SK-N-SH treated with all-trans-retinoic acid at 6 μM for 48 hours (cell line): ENCODE measurements at regions not wholly inside any gene's neighbourhood (a gene's known extent, or its start where the extent isn't known, plus 50 kb on each side); places are given as distances from the start of the nearest gene placed in this dataset.

Experiments used
- ATAC-seq: fragments of 200-7000 bp; cut with Tn5 transposase; 3 replicates; pipeline ENCODE4 v1.9.1; 2020; ENCODE audit warnings: mild to moderate bottlenecking, moderate library complexity
- ARNTL ChIP-seq: fragments of 450-650 bp; formaldehyde crosslinking; IDR thresholded peaks from 2 replicates; pipeline ENCODE4 v1.5.0; 2020; ENCODE audit warnings: low read depth, mild to moderate bottlenecking, moderate library complexity, borderline replicate concordance
- BACH2 ChIP-seq: fragments of 250-450 bp; sonication (Bioruptor Pico); IDR thresholded peaks from 2 replicates; pipeline ENCODE4 v1.9.0; 2021; ENCODE audit warnings: mild to moderate bottlenecking, borderline replicate concordance
- CSDC2 ChIP-seq: fragments of 250-450 bp; sonication (Bioruptor Pico); IDR thresholded peaks from 2 replicates; pipeline ENCODE4 v1.5.0; 2020; ENCODE audit warnings: mild to moderate bottlenecking, moderate library complexity
- ESRRG ChIP-seq: fragments of 250-450 bp; sonication (Bioruptor Pico); IDR thresholded peaks from 2 replicates; pipeline ENCODE4 v1.6.1; 2021; ENCODE audit warnings: mild to moderate bottlenecking
- GLIS3 ChIP-seq: fragments of 250-450 bp; sonication (Bioruptor Pico); IDR thresholded peaks from 2 replicates; pipeline ENCODE4 v1.5.0; 2020; ENCODE audit warnings: mild to moderate bottlenecking, moderate library complexity
- ISL1 ChIP-seq: fragments of 250-450 bp; sonication (Bioruptor Pico); IDR thresholded peaks from 2 replicates; pipeline ENCODE4 v2.1.2; 2022; ENCODE audit warnings: mild to moderate bottlenecking, moderate library complexity
- OSR1 ChIP-seq: fragments of 250-450 bp; sonication (Bioruptor Pico); IDR thresholded peaks from 2 replicates; pipeline ENCODE4 v1.8.0; 2022; ENCODE audit warnings: moderate library complexity, mild to moderate bottlenecking, inconsistent platforms
- PATZ1 ChIP-seq: fragments of 250-450 bp; sonication (Bioruptor Pico); IDR thresholded peaks from 2 replicates; pipeline ENCODE4 v1.8.0; 2020; ENCODE audit warnings: mild to moderate bottlenecking, moderate library complexity, borderline replicate concordance
- RARB ChIP-seq: fragments of 250-450 bp; sonication (Bioruptor Pico); IDR thresholded peaks from 2 replicates; pipeline ENCODE4 v1.8.0; 2021; ENCODE audit warnings: mild to moderate bottlenecking, moderate library complexity
- SNAI2 ChIP-seq: fragments of 250-450 bp; sonication (Bioruptor Pico); IDR thresholded peaks from 2 replicates; pipeline ENCODE4 v1.5.0; 2020; ENCODE audit warnings: mild to moderate bottlenecking, moderate library complexity
- TCF4 ChIP-seq: fragments of 250-450 bp; sonication (Bioruptor Pico); IDR thresholded peaks from 2 replicates; pipeline ENCODE4 v1.8.0; 2021; ENCODE audit warnings: mild to moderate bottlenecking, moderate library complexity, borderline replicate concordance
- TSHZ2 ChIP-seq: fragments of 250-450 bp; sonication (Bioruptor Pico); IDR thresholded peaks from 2 replicates; pipeline ENCODE4 v1.5.0; 2020; ENCODE audit warnings: mild to moderate bottlenecking, moderate library complexity
- ZC3H10 ChIP-seq: fragments of 250-450 bp; sonication (Bioruptor Pico); IDR thresholded peaks from 2 replicates; pipeline ENCODE4 v1.5.1; 2021; ENCODE audit warnings: mild to moderate bottlenecking, moderate library complexity
- ZFP3 ChIP-seq: fragments of 250-450 bp; sonication (Bioruptor Pico); IDR thresholded peaks from 2 replicates; pipeline ENCODE4 v1.5.0; 2020; ENCODE audit warnings: mild to moderate bottlenecking, moderate library complexity
- ZFP30 ChIP-seq: fragments of 450-650 bp; formaldehyde crosslinking; IDR thresholded peaks from 2 replicates; pipeline ENCODE4 v1.5.0; 2022; ENCODE audit warnings: mild to moderate bottlenecking, moderate library complexity
- ZNF565 ChIP-seq: fragments of 450-650 bp; formaldehyde crosslinking; conservative IDR thresholded peaks from 2 replicates; pipeline ENCODE4 v1.5.0; 2020; ENCODE audit warnings: low read depth, mild to moderate bottlenecking, moderate library complexity
- ZNF70 ChIP-seq: fragments of 450-650 bp; formaldehyde crosslinking; IDR thresholded peaks from 2 replicates; pipeline ENCODE4 v1.5.0; 2020; ENCODE audit warnings: mild to moderate bottlenecking, moderate library complexity
- ZNF8 ChIP-seq: fragments of 450-650 bp; formaldehyde crosslinking; IDR thresholded peaks from 2 replicates; pipeline ENCODE4 v1.5.0; 2020; ENCODE audit warnings: mild to moderate bottlenecking, moderate library complexity
- TF ChIP-seq, protein P1 (sequence below): fragments of 250-450 bp; sonication (Bioruptor Pico); IDR thresholded peaks from 2 replicates; pipeline ENCODE4 v1.8.0; 2021; ENCODE audit warnings: low read depth, mild to moderate bottlenecking, moderate library complexity, borderline replicate concordance
- TF ChIP-seq, protein P2 (sequence below): fragments of 250-450 bp; sonication (Bioruptor Pico); IDR thresholded peaks from 2 replicates; pipeline ENCODE4 v1.5.1; 2021; ENCODE audit warnings: mild to moderate bottlenecking, moderate library complexity

DNA sequence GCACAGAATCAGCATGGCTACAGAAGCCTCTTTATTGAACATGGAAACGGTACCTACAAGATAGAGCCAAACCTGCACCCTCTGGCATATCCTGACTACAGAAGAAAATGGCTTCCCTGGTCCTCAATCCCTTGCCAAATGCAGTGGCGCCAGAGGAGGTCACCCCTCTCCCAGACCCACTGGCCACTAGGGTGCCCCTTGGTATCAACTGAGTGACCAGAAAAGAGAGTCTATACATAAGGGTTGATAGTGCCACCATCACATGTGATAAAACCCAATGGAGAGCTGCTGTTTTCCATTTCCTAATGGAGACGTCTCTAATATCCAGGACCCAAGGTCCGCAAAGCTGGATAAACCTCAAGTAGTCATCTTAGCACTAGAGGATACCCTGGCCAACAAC, 52.7 kb upstream of the ALK start:
- TF ChIP-seq GLIS3 (no peak), ZNF70 (CRISPR knock-in tag) (no peak), BACH2 (CRISPR knock-in tag) (no peak), CSDC2 (no peak), TCF4 (CRISPR knock-in tag) (no peak), ZFP30 (CRISPR knock-in tag) (no peak), RARB (CRISPR knock-in tag) (no peak), PATZ1 (no peak), ZNF565 (CRISPR knock-in tag) (no peak), ZNF8 (CRISPR knock-in tag) (no peak), ZC3H10 (CRISPR knock-in tag) (no peak), ZFP3 (CRISPR knock-in tag) (no peak)
- TF ChIP-seq, protein P1, sequence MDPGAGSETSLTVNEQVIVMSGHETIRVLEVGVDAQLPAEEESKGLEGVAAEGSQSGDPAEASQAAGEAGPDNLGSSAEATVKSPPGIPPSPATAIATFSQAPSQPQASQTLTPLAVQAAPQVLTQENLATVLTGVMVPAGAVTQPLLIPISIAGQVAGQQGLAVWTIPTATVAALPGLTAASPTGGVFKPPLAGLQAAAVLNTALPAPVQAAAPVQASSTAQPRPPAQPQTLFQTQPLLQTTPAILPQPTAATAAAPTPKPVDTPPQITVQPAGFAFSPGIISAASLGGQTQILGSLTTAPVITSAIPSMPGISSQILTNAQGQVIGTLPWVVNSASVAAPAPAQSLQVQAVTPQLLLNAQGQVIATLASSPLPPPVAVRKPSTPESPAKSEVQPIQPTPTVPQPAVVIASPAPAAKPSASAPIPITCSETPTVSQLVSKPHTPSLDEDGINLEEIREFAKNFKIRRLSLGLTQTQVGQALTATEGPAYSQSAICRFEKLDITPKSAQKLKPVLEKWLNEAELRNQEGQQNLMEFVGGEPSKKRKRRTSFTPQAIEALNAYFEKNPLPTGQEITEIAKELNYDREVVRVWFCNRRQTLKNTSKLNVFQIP (CRISPR knock-in tag) = no peak
- no peak for ATAC-seq

DNA sequence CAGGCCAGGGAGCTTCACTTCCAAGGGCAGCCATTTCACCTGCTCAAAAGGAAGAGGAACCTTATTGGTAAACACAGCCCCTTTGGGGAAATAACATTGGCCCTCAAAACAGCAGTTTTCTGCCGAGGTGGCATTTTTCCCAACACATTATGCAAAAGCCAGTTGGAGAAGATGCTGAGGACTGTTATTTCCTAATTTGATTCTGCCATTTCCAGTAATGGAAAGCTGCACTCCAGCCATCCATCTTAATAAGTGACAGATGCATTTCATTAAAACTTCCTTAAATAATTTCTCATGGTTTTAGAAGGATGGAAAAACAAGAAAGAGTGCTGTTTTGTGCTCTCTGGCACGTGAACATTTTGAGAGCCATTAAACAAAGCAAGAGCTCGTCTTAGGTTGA, 55.9 kb upstream of the ALK start:
- no peak for ATAC-seq
- no peak for TF ChIP-seq RARB (CRISPR knock-in tag)
- TF ChIP-seq, protein P1 (CRISPR knock-in tag) = no peak
- TF ChIP-seq ZC3H10 (CRISPR knock-in tag) = no peak
- TF ChIP-seq TCF4 (CRISPR knock-in tag) = peak; percentile 71; the same call in 1 of the 2 replicates
- TF ChIP-seq SNAI2 = peak; percentile 40; the same call in 1 of the 2 replicates
- peak; percentile 74 for TF ChIP-seq ISL1
- peak; percentile 87 for TF ChIP-seq TSHZ2 (CRISPR knock-in tag)
- TF ChIP-seq ZNF565 (CRISPR knock-in tag) = no peak; the same call in 1 of the 2 replicates
- peak; percentile 47; the same call in 1 of the 2 replicates for TF ChIP-seq ARNTL
- 0 out of 2 replicates have a peak, but pooled peaks have one; percentile 34 for TF ChIP-seq ZFP30 (CRISPR knock-in tag)
- peak; percentile 39; the same call in 1 of the 2 replicates for TF ChIP-seq ZNF70 (CRISPR knock-in tag)
- TF ChIP-seq CSDC2 = no peak
- no peak for TF ChIP-seq ESRRG (CRISPR knock-in tag)
- TF ChIP-seq, protein P2, sequence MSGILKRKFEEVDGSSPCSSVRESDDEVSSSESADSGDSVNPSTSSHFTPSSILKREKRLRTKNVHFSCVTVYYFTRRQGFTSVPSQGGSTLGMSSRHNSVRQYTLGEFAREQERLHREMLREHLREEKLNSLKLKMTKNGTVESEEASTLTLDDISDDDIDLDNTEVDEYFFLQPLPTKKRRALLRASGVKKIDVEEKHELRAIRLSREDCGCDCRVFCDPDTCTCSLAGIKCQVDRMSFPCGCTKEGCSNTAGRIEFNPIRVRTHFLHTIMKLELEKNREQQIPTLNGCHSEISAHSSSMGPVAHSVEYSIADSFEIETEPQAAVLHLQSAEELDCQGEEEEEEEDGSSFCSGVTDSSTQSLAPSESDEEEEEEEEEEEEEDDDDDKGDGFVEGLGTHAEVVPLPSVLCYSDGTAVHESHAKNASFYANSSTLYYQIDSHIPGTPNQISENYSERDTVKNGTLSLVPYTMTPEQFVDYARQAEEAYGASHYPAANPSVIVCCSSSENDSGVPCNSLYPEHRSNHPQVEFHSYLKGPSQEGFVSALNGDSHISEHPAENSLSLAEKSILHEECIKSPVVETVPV (CRISPR knock-in tag) = no peak

GRCh38 chr2:29981402-29981801, 60.0 kb upstream of the ALK start:
- TF ChIP-seq TCF4 (CRISPR knock-in tag) = no peak
- no peak for TF ChIP-seq OSR1 (CRISPR knock-in tag)
- TF ChIP-seq ZNF565 (CRISPR knock-in tag) = no peak
- no peak for TF ChIP-seq ZFP3 (CRISPR knock-in tag)
- ATAC-seq = no peak
